H1 (cell line): ENCODE measurements at regions not wholly inside any gene's neighbourhood (a gene's known extent, or its start where the extent isn't known, plus 50 kb on each side); places are given as distances from the start of the nearest gene placed in this dataset.

Experiments used
- BCL11A ChIP-seq, 2 experiments: IDR thresholded peaks; one replicate each; pipeline ENCODE4 v1.6.1; 2011; ENCODE audit warnings: low read depth in 2 of 2, low read length in 2 of 2, mild to moderate bottlenecking in 2 of 2
- EGR1 ChIP-seq: IDR thresholded peaks from 2 replicates; pipeline ENCODE4 v1.6.1; 2011; ENCODE audit warnings: low read depth, low read length, borderline replicate concordance
- TF ChIP-seq, protein P1 (sequence below): IDR thresholded peaks from 2 replicates; pipeline ENCODE4 v1.6.1; 2012; ENCODE audit warnings: low read length, inconsistent platforms

DNA sequence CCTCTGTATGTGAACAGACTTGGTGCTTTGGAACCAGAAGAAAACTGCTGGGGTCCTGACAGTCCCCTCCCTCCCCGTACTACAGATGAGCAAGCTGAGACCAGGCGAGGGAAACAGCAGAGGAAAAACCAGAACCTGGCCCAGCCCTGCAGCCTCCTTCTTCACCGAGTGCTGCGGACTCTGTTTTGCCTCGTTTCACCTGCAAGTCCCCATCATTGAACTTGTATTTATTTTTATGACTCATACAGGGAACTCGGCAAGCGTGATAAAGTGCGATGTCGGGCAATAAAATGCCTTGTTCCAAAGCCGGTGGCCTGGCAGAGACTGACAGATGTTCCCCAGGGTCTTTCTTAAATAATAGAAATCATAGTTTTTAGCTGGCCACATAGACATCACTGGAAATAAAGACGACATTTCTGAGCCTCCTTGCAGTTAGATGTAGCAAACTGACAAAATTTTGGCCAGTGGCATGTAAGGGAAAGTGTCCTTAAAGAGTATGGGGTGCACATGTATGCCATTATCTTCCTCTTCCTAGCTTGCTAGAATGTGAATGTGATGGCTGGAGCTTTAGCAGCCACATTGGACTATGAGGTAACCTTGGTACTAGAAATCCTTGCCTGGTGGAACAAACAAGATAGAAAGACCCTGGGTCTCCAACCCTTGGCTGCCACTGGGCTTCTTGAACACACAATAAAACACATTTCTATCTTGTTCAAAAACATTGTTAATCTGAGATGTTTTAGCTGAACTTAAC lies 128.6 kb downstream of the IRF8 start (continued):
- TF ChIP-seq, protein P1, sequence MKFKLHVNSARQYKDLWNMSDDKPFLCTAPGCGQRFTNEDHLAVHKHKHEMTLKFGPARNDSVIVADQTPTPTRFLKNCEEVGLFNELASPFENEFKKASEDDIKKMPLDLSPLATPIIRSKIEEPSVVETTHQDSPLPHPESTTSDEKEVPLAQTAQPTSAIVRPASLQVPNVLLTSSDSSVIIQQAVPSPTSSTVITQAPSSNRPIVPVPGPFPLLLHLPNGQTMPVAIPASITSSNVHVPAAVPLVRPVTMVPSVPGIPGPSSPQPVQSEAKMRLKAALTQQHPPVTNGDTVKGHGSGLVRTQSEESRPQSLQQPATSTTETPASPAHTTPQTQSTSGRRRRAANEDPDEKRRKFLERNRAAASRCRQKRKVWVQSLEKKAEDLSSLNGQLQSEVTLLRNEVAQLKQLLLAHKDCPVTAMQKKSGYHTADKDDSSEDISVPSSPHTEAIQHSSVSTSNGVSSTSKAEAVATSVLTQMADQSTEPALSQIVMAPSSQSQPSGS: no peak
- TF ChIP-seq EGR1 (no peak), BCL11A (IDR thresholded peaks at IDR 0.05; ENCODE audit: low read depth in 2 of 2, low read length in 2 of 2) (no peak)
- TF ChIP-seq, all 59 proteins: peak for 0
